DND-41 (cell line): ENCODE measurements at regions not wholly inside any gene's neighbourhood (a gene's known extent, or its start where the extent isn't known, plus 50 kb on each side); places are given as distances from the start of the nearest gene placed in this dataset.

Experiments
- ATAC-seq: fragments of 200-7000 bp; cut with Tn5 transposase; 3 replicates; pipeline ENCODE4 v1.9.1; 2021; ENCODE audit warnings: low read depth; ENCODE audit not compliant: insufficient read depth
- DNase-seq: peaks from one replicate; pipeline ENCODE4 v3.0.0-alpha.2; 2020
- H2AFZ ChIP-seq: 2 replicates; pipeline ENCODE4 v1.6.0; 2012; ENCODE audit warnings: low read depth, low read length
- H3K27ac ChIP-seq: 2 replicates; pipeline ENCODE4 v1.5.1; 2012; ENCODE audit warnings: low read length, inconsistent platforms
- H3K27me3 ChIP-seq: fragments of 200-600 bp; sonication (generic); 2 replicates; pipeline ENCODE4 v1.6.0; 2012; ENCODE audit warnings: low read length, mild to moderate bottlenecking, inconsistent platforms; ENCODE audit not compliant: insufficient read depth, poor library complexity
- H3K36me3 ChIP-seq: 2 replicates; pipeline ENCODE4 v1.5.1; 2012; ENCODE audit warnings: low read length, inconsistent platforms; ENCODE audit not compliant: insufficient read depth
- H3K4me1 ChIP-seq: 2 replicates; pipeline ENCODE4 v1.5.1; 2012; ENCODE audit warnings: mild to moderate bottlenecking, low read length; ENCODE audit not compliant: insufficient read depth
- H3K4me2 ChIP-seq: 2 replicates; pipeline ENCODE4 v1.6.0; 2012; ENCODE audit warnings: mild to moderate bottlenecking, moderate library complexity, low read length, inconsistent platforms; ENCODE audit not compliant: insufficient read depth
- H3K4me3 ChIP-seq, 2 experiments: fragments of 200-600 bp in 1 of 2; shearing (Covaris generic) in 1 of 2; 2 replicates each; pipeline ENCODE4 v1.5.1; 2012 to 2016; ENCODE audit warnings: inconsistent platforms in 2 of 2, low read length in 2 of 2, mild to moderate bottlenecking in 2 of 2, low read depth in 1 of 2, moderate library complexity in 1 of 2
- H3K79me2 ChIP-seq: 2 replicates; pipeline ENCODE4 v1.6.0; 2012; ENCODE audit warnings: low read length, inconsistent platforms; ENCODE audit not compliant: insufficient read depth
- H3K9ac ChIP-seq: 2 replicates; pipeline ENCODE4 v1.6.0; 2012; ENCODE audit warnings: low read depth, mild to moderate bottlenecking, inconsistent platforms, low read length, moderate library complexity
- H3K9me3 ChIP-seq: 2 replicates; pipeline ENCODE4 v1.5.1; 2012; ENCODE audit warnings: low read length, moderate library complexity, mild to moderate bottlenecking, inconsistent platforms; ENCODE audit not compliant: insufficient read depth, severe bottlenecking
- H4K20me1 ChIP-seq: 2 replicates; pipeline ENCODE4 v1.6.0; 2012; ENCODE audit warnings: low read length; ENCODE audit not compliant: insufficient read depth
- EZH2 ChIP-seq: IDR thresholded peaks from 3 replicates; pipeline ENCODE4 v1.6.1; 2012; ENCODE audit warnings: borderline replicate concordance, low read depth, mild to moderate bottlenecking, moderate library complexity, low read length, inconsistent platforms; ENCODE audit not compliant: severe bottlenecking
- TF ChIP-seq, protein P1 (sequence below): IDR thresholded peaks from 2 replicates; pipeline ENCODE4 v1.5.1; 2012; ENCODE audit warnings: borderline replicate concordance, low read length, moderate library complexity, mild to moderate bottlenecking; ENCODE audit not compliant: poor library complexity, severe bottlenecking; ENCODE audit errors: extremely low read depth

- DNase-seq: no peak
- no peak overlapping the region for H3K27ac ChIP-seq
- no peaks in the 10 kb centered on the region for H3K79me2 ChIP-seq
- no peak overlapping the region for H3K9ac ChIP-seq
- no peaks in the 10 kb centered on the region for H3K36me3 ChIP-seq
- no peak overlapping the region for H3K4me2 ChIP-seq
- no peak overlapping the region for H3K4me3 ChIP-seq
- ATAC-seq: no peak
- no peaks in the 10 kb centered on the region for H3K4me1 ChIP-seq
- TF ChIP-seq, protein P1, sequence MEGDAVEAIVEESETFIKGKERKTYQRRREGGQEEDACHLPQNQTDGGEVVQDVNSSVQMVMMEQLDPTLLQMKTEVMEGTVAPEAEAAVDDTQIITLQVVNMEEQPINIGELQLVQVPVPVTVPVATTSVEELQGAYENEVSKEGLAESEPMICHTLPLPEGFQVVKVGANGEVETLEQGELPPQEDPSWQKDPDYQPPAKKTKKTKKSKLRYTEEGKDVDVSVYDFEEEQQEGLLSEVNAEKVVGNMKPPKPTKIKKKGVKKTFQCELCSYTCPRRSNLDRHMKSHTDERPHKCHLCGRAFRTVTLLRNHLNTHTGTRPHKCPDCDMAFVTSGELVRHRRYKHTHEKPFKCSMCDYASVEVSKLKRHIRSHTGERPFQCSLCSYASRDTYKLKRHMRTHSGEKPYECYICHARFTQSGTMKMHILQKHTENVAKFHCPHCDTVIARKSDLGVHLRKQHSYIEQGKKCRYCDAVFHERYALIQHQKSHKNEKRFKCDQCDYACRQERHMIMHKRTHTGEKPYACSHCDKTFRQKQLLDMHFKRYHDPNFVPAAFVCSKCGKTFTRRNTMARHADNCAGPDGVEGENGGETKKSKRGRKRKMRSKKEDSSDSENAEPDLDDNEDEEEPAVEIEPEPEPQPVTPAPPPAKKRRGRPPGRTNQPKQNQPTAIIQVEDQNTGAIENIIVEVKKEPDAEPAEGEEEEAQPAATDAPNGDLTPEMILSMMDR: no peak
- TF ChIP-seq EZH2: no peak
- no peaks in the 10 kb centered on the region for H4K20me1 ChIP-seq
- H3K27me3 ChIP-seq: no peaks in the 10 kb centered on the region
- H2AFZ ChIP-seq: no peak overlapping the region
- H3K9me3 ChIP-seq: no peaks in the 10 kb centered on the region
These were observed 208.1 kb downstream of the COPRS start for GRCh38 chr17:31650756-31651520.

GRCh38 chr17:31649302-31649701 is 209.7 kb downstream of the COPRS start:
- Histone ChIP-seq H3K4me2 (no peak overlapping the region), H2AFZ (no peak overlapping the region), H3K27me3 (no peaks in the 10 kb centered on the region)

DNA sequence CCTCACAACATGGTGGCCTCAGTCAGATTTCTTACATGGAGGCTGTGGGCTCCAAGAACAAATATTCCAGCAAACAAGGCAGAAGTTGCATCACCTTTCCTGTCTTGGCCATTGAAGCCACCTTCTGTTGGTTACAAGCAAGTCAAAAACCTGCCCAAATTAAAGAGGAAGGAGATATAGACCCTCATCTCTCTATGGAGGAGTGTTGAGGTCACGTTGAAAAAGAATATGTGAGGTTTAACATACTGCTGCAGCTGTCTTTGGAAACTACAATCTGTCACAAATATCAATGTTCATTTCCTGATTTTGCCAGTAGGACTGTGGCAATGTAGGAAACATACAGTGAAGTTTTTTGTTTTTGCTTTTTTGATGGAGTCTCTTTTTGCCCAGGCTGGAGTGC is 211.4 kb downstream of the COPRS start:
- no peak for ATAC-seq
- no peak for TF ChIP-seq EZH2
- TF ChIP-seq, protein P1: no peak
- no peak overlapping the region for H3K4me2 ChIP-seq
- H3K4me3 ChIP-seq: no peak overlapping the region
- DNase-seq: no peak
- H3K79me2 ChIP-seq: no peaks in the 10 kb centered on the region
- no peaks in the 10 kb centered on the region for H3K36me3 ChIP-seq
- H3K4me1 ChIP-seq: no peaks in the 10 kb centered on the region
- no peaks in the 10 kb centered on the region for H4K20me1 ChIP-seq
- no peak overlapping the region for H2AFZ ChIP-seq
- no peak overlapping the region for H3K27ac ChIP-seq
- no peak overlapping the region for H3K9ac ChIP-seq
- no peaks in the 10 kb centered on the region for H3K9me3 ChIP-seq
- H3K27me3 ChIP-seq: no peaks in the 10 kb centered on the region

More at GRCh38 chr17:31649302-31649701, 209.7 kb downstream of the COPRS start:
- TF ChIP-seq, protein P1: no peak
- TF ChIP-seq EZH2: no peak
- Histone ChIP-seq H3K36me3 (no peaks in the 10 kb centered on the region), H3K9ac (no peak overlapping the region), H3K4me1 (no peaks in the 10 kb centered on the region), H4K20me1 (no peaks in the 10 kb centered on the region), H3K79me2 (no peaks in the 10 kb centered on the region), H3K9me3 (no peaks in the 10 kb centered on the region), H3K27ac (no peak overlapping the region), H3K4me3 (no peak overlapping the region)
- no peak for DNase-seq
- ATAC-seq: no peak
